ENCODE measurements at regions not wholly inside any gene's neighbourhood (a gene's known extent, or its start where the extent isn't known, plus 50 kb on each side); places are given as distances from the start of the nearest gene placed in this dataset.

- TF ChIP-seq CTCF (IDR thresholded peaks at IDR 0.05): no peak
- no peak for TF ChIP-seq POLR2A (IDR thresholded peaks at IDR 0.05)
- TF ChIP-seq POLR2AphosphoS5 (IDR thresholded peaks at IDR 0.05): no peak
These were observed 94.3 kb downstream of the NIBAN1 start for GRCh38 chr1:184879876-184880557.
